ENCODE measurements at regions not wholly inside any gene's neighbourhood (a gene's known extent, or its start where the extent isn't known, plus 50 kb on each side); places are given as distances from the start of the nearest gene placed in this dataset.

GRCh38 chr3:67176396-67176795 lies 178.3 kb downstream of the KBTBD8 start:
- Histone ChIP-seq H2BK15ac (ENCODE audit: low read length) (no peak overlapping the region), H3K36me3 (ENCODE audit: control insufficient read depth in 2 of 4, insufficient read depth in 4 of 4, low read length in 3 of 4) (no peaks in the 10 kb centered on the region), H3K9ac (replicated peaks in 1 of 4; ENCODE audit: extremely low read depth in 1 of 4, low read depth in 3 of 4, low read length in 3 of 4) (no peak overlapping the region), H3K27ac (ENCODE audit: low read depth, low read length) (no peak overlapping the region), H3K27me3 (replicated peaks in 1 of 4; ENCODE audit: control insufficient read depth in 3 of 4, extremely low read depth in 1 of 4, insufficient read depth in 3 of 4, low read length in 3 of 4) (no peaks in the 10 kb centered on the region), H4K20me1 (replicated peaks in 1 of 2; ENCODE audit: control insufficient read depth in 1 of 2, insufficient read depth in 2 of 2, low read length in 2 of 2) (no peaks in the 10 kb centered on the region), H3K4ac (replicated peaks; ENCODE audit: insufficient read length, low read depth, low read length) (no peak overlapping the region), H3K18ac (ENCODE audit: extremely low read depth, low read length) (no peak overlapping the region), H3K14ac (ENCODE audit: insufficient read length) (no peak overlapping the region), H4K5ac (ENCODE audit: insufficient read length, low read depth, low read length) (no peak overlapping the region), H3K79me2 (ENCODE audit: control insufficient read depth in 1 of 2, insufficient read depth in 2 of 2, low read length in 2 of 2) (no peaks in the 10 kb centered on the region), H2AFZ (ENCODE audit: low read length) (no peak overlapping the region), H3K9me3 (ENCODE audit: insufficient read depth in 2 of 2, low read depth in 1 of 2, low read length in 1 of 2) (peaks cover 0 to 7% of the 10 kb centered on the region in 2 experiments; a peak in 1 of 4 replicates), H3K79me1 (ENCODE audit: low read depth, low read length) (no peaks in the 10 kb centered on the region), H4K8ac (ENCODE audit: extremely low read depth, insufficient read depth, low read length) (no peak overlapping the region), H3K23me2 (ENCODE audit: low read depth, low read length) (no peaks in the 10 kb centered on the region), H2BK20ac (ENCODE audit: low read length) (no peak overlapping the region), H3K56ac (replicated peaks; ENCODE audit: insufficient read length, low read depth, low read length) (no peak overlapping the region), H3K4me1 (replicated peaks in 1 of 4; ENCODE audit: control insufficient read depth in 3 of 4, insufficient read depth in 4 of 4, low read length in 3 of 4) (no peaks in the 10 kb centered on the region), H2BK5ac (ENCODE audit: low read depth, low read length) (no peak overlapping the region), H3K4me3 (ENCODE audit: extremely low read depth in 1 of 4, insufficient read depth in 2 of 4, low read depth in 3 of 4, low read length in 4 of 4) (no peak overlapping the region), H4K91ac (replicated peaks; ENCODE audit: insufficient read length, low read length) (no peak overlapping the region), H2BK12ac (ENCODE audit: low read depth, low read length) (no peak overlapping the region), H3K23ac (ENCODE audit: insufficient read length) (no peak overlapping the region), H3K4me2 (ENCODE audit: insufficient read depth in 1 of 2, low read depth in 2 of 2, low read length in 2 of 2) (no peak overlapping the region), H2BK120ac (replicated peaks; ENCODE audit: low read depth, low read length) (no peak overlapping the region), H2AK5ac (ENCODE audit: low read depth, low read length) (no peak overlapping the region)
- FAIRE-seq = no peak
- ChIA-PET CTCF (ENCODE audit: partially characterized antibody) (no interaction called here), POLR2A (ENCODE audit: partially characterized antibody) (no interaction called here)
- no peak for TF ChIP-seq NRF1 (IDR thresholded peaks at IDR 0.05; ENCODE audit: low read depth, low read length)
- TF ChIP-seq BCL11A (IDR thresholded peaks at IDR 0.05; ENCODE audit: low read depth in 2 of 2, low read length in 2 of 2) = no peak
- TF ChIP-seq CBX8 (IDR thresholded peaks at IDR 0.05; ENCODE audit: borderline replicate concordance, low read depth, low read length) = no peak
- no peak for TF ChIP-seq MAX (IDR thresholded peaks at IDR 0.05)
- TF ChIP-seq YY1 (IDR thresholded peaks at IDR 0.05; ENCODE audit: low read depth, low read length) = no peak
- WGBS, 2 experiments (ENCODE audit: extremely low coverage in 1 of 2, insufficient coverage in 1 of 2, insufficient read length in 1 of 2, insufficient replicate concordance in 2 of 2, low coverage in 1 of 2, low lambda C conversion rate in 2 of 2, missing lambda C conversion rate in 1 of 2) = 91% methylated on average over 2 of the region's 2 CpGs; no CpG with 5 or more reads in 1 of the 2 experiments
- no peak for DNase-seq (ENCODE audit: low read depth in 1 of 2, low spot score in 2 of 2)

Data from H1 (cell line).